ENCODE measurements at regions not wholly inside any gene's neighbourhood (a gene's known extent, or its start where the extent isn't known, plus 50 kb on each side); places are given as distances from the start of the nearest gene placed in this dataset.

- TF ChIP-seq STAT6 (CRISPR knock-in tag; IDR thresholded peaks at IDR 0.05; ENCODE audit: borderline replicate concordance) (no peak), CTCF (CRISPR knock-in tag; IDR thresholded peaks at IDR 0.05) (no peak), MAX (IDR thresholded peaks at IDR 0.05) (no peak), REPIN1 (CRISPR knock-in tag; IDR thresholded peaks at IDR 0.05; ENCODE audit: borderline replicate concordance, low read depth) (no peak)
These were observed 660.0 kb downstream of the PTPRU start for GRCh38 chr1:29896300-29896699.
